ENCODE measurements at regions not wholly inside any gene's neighbourhood (a gene's known extent, or its start where the extent isn't known, plus 50 kb on each side); places are given as distances from the start of the nearest gene placed in this dataset.

- CTCF ChIA-PET (ENCODE audit: low intra/inter-chr PET ratio) = no interaction called here
- no peak for FAIRE-seq
- H2AFZ ChIP-seq (ENCODE audit: low read depth, low read length) = no peak overlapping the region
These were observed 209.0 kb upstream of the IRX1 start for GRCh38 chr5:3386637-3387036.

GRCh38 chr5:3385991-3386519, 209.6 kb upstream of the IRX1 start:
- H3K9me3 ChIP-seq (replicated peaks; ENCODE audit: control insufficient read depth, insufficient read depth, low read depth, low read length) = no peaks in the 10 kb centered on the region
- no peak overlapping the region for H3K9ac ChIP-seq (ENCODE audit: insufficient read depth in 1 of 2, low read depth in 2 of 2, low read length in 2 of 2)
- intact Hi-C loops (cut with micrococcal nuclease) (no loop called here), in situ Hi-C loops (cut with MboI) (no loop called here)
- POLR2A ChIA-PET = no interaction called here
- no peak for TF ChIP-seq ID3 (CRISPR knock-in tag; IDR thresholded peaks at IDR 0.05)
- TF ChIP-seq ID3 (tag; IDR thresholded peaks at IDR 0.05) = no peak
- TF ChIP-seq CBFB (CRISPR knock-in tag; IDR thresholded peaks at IDR 0.05) = no peak
- no peak for TF ChIP-seq ZNF699 (CRISPR knock-in tag; IDR thresholded peaks at IDR 0.05; ENCODE audit: insufficient replicate concordance)
- TF ChIP-seq CBX2 (IDR thresholded peaks at IDR 0.05; ENCODE audit: insufficient read depth, low read length, poor library complexity, severe bottlenecking) = no peak
- no peak for TF ChIP-seq ILK (tag; IDR thresholded peaks at IDR 0.05; ENCODE audit: borderline replicate concordance, low read depth)
- no peak for TF ChIP-seq HES1 (IDR thresholded peaks at IDR 0.05; ENCODE audit: low read depth)
- TF ChIP-seq ZFPM2 (CRISPR knock-in tag; IDR thresholded peaks at IDR 0.05) = no peak
- TF ChIP-seq ZEB2 (IDR thresholded peaks at IDR 0.05) = no peak
- TF ChIP-seq ZNF165 (CRISPR knock-in tag; IDR thresholded peaks at IDR 0.05; ENCODE audit: borderline replicate concordance) = no peak
- no peak for TF ChIP-seq CBX5 (IDR thresholded peaks at IDR 0.05; ENCODE audit: borderline replicate concordance, low read depth)
- no peak for TF ChIP-seq GTF2A2 (tag; IDR thresholded peaks at IDR 0.05)
- TF ChIP-seq HSF4 (CRISPR knock-in tag; IDR thresholded peaks at IDR 0.05; ENCODE audit: borderline replicate concordance) = no peak
- no peak for DNase-seq (ENCODE audit: extremely low read depth in 1 of 4, low spot score in 3 of 4)
- H3K27me3 ChIP-seq (ENCODE audit: control insufficient read depth in 2 of 2, insufficient read depth in 2 of 2, low read length in 2 of 2) = peaks cover 12 to 42% of the 10 kb centered on the region in 2 experiments
- H3K79me2 ChIP-seq (ENCODE audit: control insufficient read depth, insufficient read depth, low read length) = no peaks in the 10 kb centered on the region
- no peak for FAIRE-seq
- CTCF ChIA-PET (ENCODE audit: low intra/inter-chr PET ratio) = no interaction called here
- no TSS peak for BruUV-seq (replicated peaks)
- no peaks in the 10 kb centered on the region for H3K4me1 ChIP-seq (replicated peaks in 1 of 2; ENCODE audit: control insufficient read depth in 2 of 2, insufficient read depth in 2 of 2, low read length in 2 of 2)
- 0% methylated on average over 16 of the region's 16 CpGs for WGBS (ENCODE audit: insufficient coverage, low coverage, missing lambda C conversion rate)
- no peak overlapping the region for H3K27ac ChIP-seq (ENCODE audit: extremely low read depth, low read depth, low read length)
- H3K9me1 ChIP-seq (ENCODE audit: control insufficient read depth, insufficient read depth, low read length) = no peaks in the 10 kb centered on the region
- no peak for ATAC-seq
- no peak overlapping the region for H3K4me3 ChIP-seq
- H3K4me2 ChIP-seq (ENCODE audit: insufficient read depth, low read length) = no peak overlapping the region
- no peak overlapping the region for H2AFZ ChIP-seq (ENCODE audit: low read depth, low read length)
- no peaks in the 10 kb centered on the region for H3K36me3 ChIP-seq (ENCODE audit: control insufficient read depth, insufficient read depth, low read length)
- no peaks in the 10 kb centered on the region for H4K20me1 ChIP-seq (replicated peaks; ENCODE audit: control insufficient read depth, insufficient read depth, low read length)

More at GRCh38 chr5:3386637-3387036, 209.0 kb upstream of the IRX1 start:
- Histone ChIP-seq H3K79me2 (ENCODE audit: control insufficient read depth, insufficient read depth, low read length) (no peaks in the 10 kb centered on the region), H3K27me3 (ENCODE audit: control insufficient read depth in 2 of 2, insufficient read depth in 2 of 2, low read length in 2 of 2) (peaks cover 12 to 42% of the 10 kb centered on the region in 2 experiments), H3K27ac (ENCODE audit: extremely low read depth, low read depth, low read length) (no peak overlapping the region), H4K20me1 (replicated peaks; ENCODE audit: control insufficient read depth, insufficient read depth, low read length) (no peaks in the 10 kb centered on the region), H3K4me1 (replicated peaks in 1 of 2; ENCODE audit: control insufficient read depth in 2 of 2, insufficient read depth in 2 of 2, low read length in 2 of 2) (no peaks in the 10 kb centered on the region), H3K9me3 (replicated peaks; ENCODE audit: control insufficient read depth, insufficient read depth, low read depth, low read length) (no peaks in the 10 kb centered on the region), H3K4me3 (no peak overlapping the region), H3K4me2 (ENCODE audit: insufficient read depth, low read length) (no peak overlapping the region), H3K9me1 (ENCODE audit: control insufficient read depth, insufficient read depth, low read length) (no peaks in the 10 kb centered on the region), H3K36me3 (ENCODE audit: control insufficient read depth, insufficient read depth, low read length) (no peaks in the 10 kb centered on the region), H3K9ac (ENCODE audit: insufficient read depth in 1 of 2, low read depth in 2 of 2, low read length in 2 of 2) (no peak overlapping the region)
- 1% methylated on average over 17 of the region's 17 CpGs for WGBS (ENCODE audit: insufficient coverage, low coverage, missing lambda C conversion rate)
- POLR2A ChIA-PET = no interaction called here
- ATAC-seq = no peak
- in situ Hi-C loops (cut with MboI) = no loop called here
- no peak for TF ChIP-seq ASH1L (IDR thresholded peaks at IDR 0.05; ENCODE audit: borderline replicate concordance, low read depth, partially characterized antibody)
- no peak for TF ChIP-seq PRMT5 (CRISPR knock-in tag; IDR thresholded peaks at IDR 0.05)
- no peak for TF ChIP-seq NRF1 (conservative IDR thresholded peaks at IDR 0.05 in 1 of 2, IDR thresholded peaks at IDR 0.05 in 1 of 2)
- intact Hi-C loops (cut with micrococcal nuclease) = no loop called here
- DNase-seq (ENCODE audit: extremely low read depth in 1 of 4, low spot score in 3 of 4) = no peak
- no TSS peak for BruUV-seq (replicated peaks)
